A673 (cell line): ENCODE measurements at regions not wholly inside any gene's neighbourhood (a gene's known extent, or its start where the extent isn't known, plus 50 kb on each side); places are given as distances from the start of the nearest gene placed in this dataset.

Experiments used
- BruUV-seq: library from RNA; stranded (reverse); fragments of 400-500 nt; replicated peaks from 2 replicates; lab custom pipeline; 2021; lab: Mats Ljungman, UMichigan
- CTCF ChIA-PET: fragments of 300-600 bp; sonication (Branson Sonifier 250); formaldehyde crosslinking; loops from one replicate; lab custom pipeline; 2022; ENCODE audit warnings: antibody characterized with exemption; lab: Charles Lee
- POLR2A ChIA-PET: fragments of 300-600 bp; sonication (Branson Sonifier 250); formaldehyde crosslinking; loops from one replicate; lab custom pipeline; 2022; ENCODE audit warnings: antibody characterized with exemption; ENCODE audit not compliant: low non-redundant PET; lab: Charles Lee
- DNase-seq: peaks from one replicate; pipeline ENCODE4 v3.0.0-alpha.2; 2015; ENCODE audit warnings: low spot score
- H3K27ac ChIP-seq: fragments of 200-600 bp; sonication (generic); 2 replicates; pipeline ENCODE4 v1.5.1; 2016; ENCODE audit warnings: mixed run types, low read depth, mild to moderate bottlenecking, mixed read lengths, antibody characterized with exemption, low read length; ENCODE audit not compliant: poor library complexity, severe bottlenecking
- H3K27me3 ChIP-seq: fragments of 200-600 bp; sonication (generic); replicated peaks from 2 replicates; pipeline ENCODE4 v1.6.1; 2017; ENCODE audit warnings: mixed run types, low read depth, mild to moderate bottlenecking, mixed read lengths, antibody characterized with exemption, low read length; ENCODE audit not compliant: insufficient read depth, poor library complexity
- H3K36me3 ChIP-seq: fragments of 200-600 bp; sonication (generic); 2 replicates; pipeline ENCODE4 v1.6.1; 2016; ENCODE audit warnings: mixed run types, mild to moderate bottlenecking, mixed read lengths, antibody characterized with exemption, low read length; ENCODE audit not compliant: insufficient read depth, poor library complexity, severe bottlenecking
- H3K4me1 ChIP-seq: fragments of 200-600 bp; sonication (generic); 2 replicates; pipeline ENCODE4 v1.6.1; 2017; ENCODE audit warnings: mixed run types, mild to moderate bottlenecking, mixed read lengths, antibody characterized with exemption, low read length; ENCODE audit not compliant: insufficient read depth, poor library complexity, severe bottlenecking
- H3K4me3 ChIP-seq: fragments of 200-600 bp; sonication (generic); 2 replicates; pipeline ENCODE4 v1.5.1; 2016; ENCODE audit warnings: low read depth, mixed run types, mild to moderate bottlenecking, mixed read lengths, low read length; ENCODE audit not compliant: poor library complexity, severe bottlenecking
- H3K9me3 ChIP-seq: fragments of 200-600 bp; sonication (generic); 2 replicates; pipeline ENCODE4 v1.6.1; 2016; ENCODE audit warnings: mixed run types, low read depth, mild to moderate bottlenecking, mixed read lengths, antibody characterized with exemption, low read length; ENCODE audit not compliant: poor library complexity, severe bottlenecking
- CTCF ChIP-seq: fragments of 300-800, 200-600 bp; sonication (generic); conservative IDR thresholded peaks from 2 replicates; pipeline ENCODE4 v1.5.1; 2017; ENCODE audit warnings: low read depth, mild to moderate bottlenecking, antibody characterized with exemption, low read length, moderate library complexity, mixed read lengths
- EZH2 ChIP-seq: fragments of 200-600 bp; sonication (generic); IDR thresholded peaks from 2 replicates; pipeline ENCODE4 v1.6.1; 2017; ENCODE audit warnings: borderline replicate concordance, low read depth, mild to moderate bottlenecking, mixed read lengths, antibody characterized with exemption, low read length; ENCODE audit not compliant: poor library complexity, severe bottlenecking
- intact Hi-C: fragments of 100-400 bp; cut with micrococcal nuclease; formaldehyde crosslinking; loops from one replicate; pipeline ENCODE4 v1.10.0; 2022; ENCODE audit not compliant: unreplicated experiment

DNA sequence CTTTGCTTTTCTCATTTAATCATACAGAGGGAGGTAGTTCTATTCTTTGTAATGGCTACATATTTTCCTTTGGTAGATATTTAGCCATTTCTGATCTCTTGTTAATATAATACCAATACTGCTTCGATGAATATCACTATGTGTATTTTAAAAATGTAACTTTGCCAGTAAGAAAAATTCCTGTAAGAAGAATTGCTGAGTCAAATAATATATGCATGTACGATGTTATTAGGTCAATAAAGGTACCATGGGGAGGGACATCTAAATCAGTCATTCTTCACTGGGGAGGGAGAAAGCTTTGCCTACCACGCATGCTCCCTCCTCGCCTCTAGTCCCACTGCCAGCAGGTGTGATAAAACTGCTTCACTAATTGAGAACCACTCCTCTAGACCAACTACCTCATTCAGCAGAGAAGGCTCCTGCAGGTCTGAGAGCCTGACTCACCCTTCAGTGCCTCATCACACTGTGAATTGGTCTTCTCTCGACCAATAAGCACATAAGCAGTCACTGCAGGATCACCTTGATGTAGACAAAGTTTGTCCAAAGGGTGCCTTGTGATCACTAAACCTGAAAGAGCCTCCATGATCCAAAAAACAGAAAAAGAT, 56.1 kb upstream of the TBCA start:
- Histone ChIP-seq H3K4me1 (no peaks in the 10 kb centered on the region), H3K27me3 (peaks cover 83% of the 10 kb centered on the region), H3K27ac (no peak overlapping the region), H3K4me3 (no peak overlapping the region), H3K9me3 (no peaks in the 10 kb centered on the region), H3K36me3 (no peaks in the 10 kb centered on the region)
- no peak for DNase-seq
- no peak for TF ChIP-seq EZH2
- TF ChIP-seq CTCF, result no peak
- ChIA-PET CTCF (no interaction called here), POLR2A (no interaction called here)
- no TSS peak for BruUV-seq
- intact Hi-C loops, result no loop called here

GRCh38 chr5:77828445-77828844, 52.3 kb upstream of the TBCA start:
- peak; percentile 22; the same call in 1 of the 2 replicates for TF ChIP-seq CTCF
- TF ChIP-seq EZH2, result no peak
- Histone ChIP-seq H3K4me3 (no peak overlapping the region), H3K36me3 (no peaks in the 10 kb centered on the region), H3K27me3 (peaks cover 95% of the 10 kb centered on the region), H3K4me1 (no peaks in the 10 kb centered on the region), H3K27ac (no peak overlapping the region), H3K9me3 (no peaks in the 10 kb centered on the region)
- BruUV-seq, result no TSS peak
- no peak for DNase-seq
- ChIA-PET POLR2A (no interaction called here), CTCF (no interaction called here)
- intact Hi-C loops, result no loop called here
